NCI-H510A (cell line): ENCODE measurements at regions not wholly inside any gene's neighbourhood (a gene's known extent, or its start where the extent isn't known, plus 50 kb on each side); places are given as distances from the start of the nearest gene placed in this dataset.

ENCODE experiments used
- DNase-seq: peaks from one replicate; lab custom pipeline; 2025; lab: John Stamatoyannopoulos, UW

DNA sequence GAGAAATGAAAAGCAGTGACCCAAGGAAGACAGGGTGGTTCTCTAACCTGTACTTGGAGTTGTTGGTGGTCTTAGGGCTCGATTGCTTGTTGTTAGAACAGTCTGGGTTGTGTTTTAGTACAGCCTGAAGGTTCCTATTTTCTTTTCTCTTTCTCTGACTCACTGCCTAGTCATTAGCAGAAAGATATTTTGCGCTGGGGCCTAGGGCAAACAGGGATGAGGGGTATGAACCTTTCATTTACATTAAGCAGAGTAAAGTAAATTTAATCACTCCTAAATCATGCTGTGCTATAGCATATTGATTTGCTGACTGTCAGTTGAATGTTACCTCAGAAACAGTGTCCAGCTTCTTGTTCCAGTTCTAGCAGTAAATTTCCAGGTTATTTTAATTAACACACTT is 197.2 kb downstream of the RWDD3 start:
- DNase-seq: no peak

DNA sequence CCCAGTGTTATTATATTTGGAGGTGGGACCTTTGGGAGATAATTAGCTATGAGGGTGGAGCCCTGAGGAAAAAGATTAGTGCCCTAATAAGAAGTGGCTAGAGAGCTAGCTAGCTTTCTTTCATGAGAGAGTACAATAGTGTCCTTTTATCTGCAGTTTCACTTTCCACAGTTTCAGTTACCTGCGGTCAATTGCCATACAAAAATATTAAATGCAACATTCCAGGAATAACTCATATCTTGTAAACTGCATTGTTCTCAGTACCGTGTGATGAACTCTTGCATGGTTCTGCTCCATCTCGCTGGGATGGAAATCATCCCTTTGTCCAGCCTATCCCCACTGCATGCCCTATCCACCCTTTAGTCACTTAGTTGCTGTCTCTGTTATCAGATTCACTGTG is 201.6 kb downstream of the RWDD3 start:
- no peak for DNase-seq

DNA sequence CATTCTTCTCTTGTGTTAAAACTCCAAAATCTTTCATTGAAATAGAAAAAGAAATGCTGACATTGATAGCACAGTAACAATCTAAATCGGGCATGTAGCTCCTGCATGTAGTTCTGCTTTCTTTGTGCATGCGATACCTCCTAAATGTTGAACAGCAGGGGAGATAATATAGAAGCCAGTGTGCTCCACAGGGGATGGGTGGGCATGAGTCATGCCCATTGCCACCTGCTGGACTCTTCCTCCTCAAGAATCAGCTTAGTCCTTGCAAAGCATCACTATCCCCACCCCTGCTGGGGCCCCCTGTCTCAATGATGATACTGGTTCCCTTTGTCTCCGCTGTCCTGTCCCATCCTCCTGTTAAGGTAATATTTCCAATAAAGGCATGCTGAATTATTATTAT is 203.0 kb downstream of the RWDD3 start:
- DNase-seq: no peak

DNA sequence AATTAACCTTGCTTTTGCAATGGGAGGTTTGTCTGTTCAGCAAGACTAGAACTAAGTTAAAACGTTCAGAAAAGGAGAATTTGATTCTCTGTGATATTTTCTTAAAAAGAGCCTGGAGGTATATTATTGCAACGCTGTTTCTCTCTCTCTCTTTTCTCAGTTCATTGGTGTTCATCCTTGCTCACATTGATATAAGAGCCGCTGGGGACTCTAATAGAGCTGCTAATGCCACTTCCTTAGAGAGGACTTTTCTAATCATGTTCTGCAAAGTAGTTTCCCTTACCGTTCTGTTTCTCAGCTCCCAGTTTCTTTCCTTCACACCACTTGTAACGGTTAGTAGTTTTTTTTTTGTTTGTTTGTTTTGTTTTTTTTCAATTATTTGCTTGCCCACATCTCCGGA is 203.8 kb downstream of the RWDD3 start:
- no peak for DNase-seq

DNA sequence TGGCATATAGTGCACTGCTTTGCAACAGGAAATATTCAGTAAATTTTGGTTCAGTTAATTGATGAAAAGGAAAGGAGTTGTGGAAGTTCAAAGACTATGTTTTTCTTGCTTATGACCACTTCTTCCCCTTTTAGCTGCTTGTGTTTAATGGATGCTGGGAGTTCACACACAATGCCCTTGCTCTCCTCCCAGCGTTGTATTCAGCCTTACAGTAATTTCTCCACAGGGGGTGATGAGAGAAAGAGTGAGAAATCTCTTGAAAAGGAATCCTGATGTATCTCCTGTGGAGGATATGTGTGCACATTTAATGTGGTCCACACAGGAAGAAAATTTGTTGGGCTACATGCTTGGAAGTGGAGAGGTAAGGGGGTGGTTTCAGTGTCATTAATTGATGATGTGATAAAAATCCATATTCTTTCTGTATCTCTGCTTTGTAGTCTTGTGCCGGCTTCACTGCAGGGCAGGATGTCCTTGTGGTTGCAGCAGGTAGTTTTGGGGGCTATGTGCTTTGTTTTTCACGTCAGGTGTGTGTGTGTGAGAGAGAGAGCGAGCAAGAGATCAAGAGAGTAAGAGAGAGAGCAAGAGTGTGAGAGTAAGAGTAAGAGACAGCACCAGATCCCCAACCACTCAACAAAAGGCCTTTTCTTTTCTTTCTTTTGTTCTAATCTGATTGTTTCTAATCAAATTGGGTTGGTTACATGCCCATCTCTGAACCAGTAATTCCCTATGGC is 204.4 kb downstream of the RWDD3 start:
- no peak for DNase-seq

DNA sequence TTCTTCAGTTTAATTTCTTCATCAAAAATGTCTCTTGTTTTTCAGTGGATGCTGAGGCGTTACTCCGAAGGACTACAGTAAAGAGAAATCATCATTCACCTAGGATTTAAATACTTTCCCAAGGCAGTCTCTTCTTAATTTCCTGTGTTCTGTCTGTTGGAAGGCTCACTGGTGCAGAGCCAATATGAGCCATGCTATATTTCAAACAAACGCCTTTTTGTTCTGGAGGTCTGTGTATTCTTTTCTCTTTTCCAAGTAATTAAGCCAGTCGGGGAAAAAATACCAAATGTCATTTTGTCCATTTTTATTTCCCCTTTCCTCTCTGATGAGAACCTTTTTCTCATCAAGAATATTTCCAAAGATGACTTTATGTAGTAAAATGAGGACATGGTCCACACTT is 206.5 kb downstream of the RWDD3 start:
- no peak for DNase-seq

DNA sequence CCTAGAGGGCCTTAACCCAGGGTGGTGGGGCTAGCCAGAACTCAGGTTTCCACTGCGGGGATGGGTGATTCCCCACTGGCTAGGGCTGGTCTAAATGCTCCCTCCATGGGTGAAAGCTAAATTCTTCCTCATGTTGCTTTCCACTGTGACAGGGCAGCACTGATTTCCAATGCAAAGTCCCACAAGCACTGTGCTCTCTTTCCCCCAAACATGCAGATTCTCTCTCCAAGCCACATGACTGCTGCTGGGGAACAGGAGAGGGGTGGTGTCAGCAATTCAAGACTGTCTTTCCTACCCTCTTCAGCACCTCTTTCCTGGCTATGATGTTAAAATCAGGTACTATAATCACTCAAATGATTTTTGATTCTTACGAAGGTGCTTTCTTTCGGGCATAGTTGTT is 215.5 kb downstream of the RWDD3 start:
- no peak for DNase-seq

DNA sequence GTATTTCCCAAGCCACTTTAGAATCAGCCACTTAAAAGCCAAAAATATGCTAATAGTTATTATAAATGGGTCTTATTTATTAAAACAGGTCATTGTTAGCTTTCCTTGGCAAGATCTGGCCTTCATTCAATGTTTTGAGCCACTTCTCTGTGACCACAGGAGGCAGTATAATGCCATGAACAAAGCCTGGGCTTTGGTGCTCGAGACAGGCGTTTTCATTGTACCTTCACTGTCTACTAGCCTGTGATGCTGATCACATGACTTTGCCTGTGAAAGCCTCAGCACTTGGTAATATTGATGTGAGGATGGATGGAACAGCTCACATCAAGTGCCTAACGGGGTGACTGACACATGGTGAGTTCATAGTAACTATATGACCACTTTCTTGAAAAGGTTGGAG is 217.0 kb downstream of the RWDD3 start:
- no peak for DNase-seq

DNA sequence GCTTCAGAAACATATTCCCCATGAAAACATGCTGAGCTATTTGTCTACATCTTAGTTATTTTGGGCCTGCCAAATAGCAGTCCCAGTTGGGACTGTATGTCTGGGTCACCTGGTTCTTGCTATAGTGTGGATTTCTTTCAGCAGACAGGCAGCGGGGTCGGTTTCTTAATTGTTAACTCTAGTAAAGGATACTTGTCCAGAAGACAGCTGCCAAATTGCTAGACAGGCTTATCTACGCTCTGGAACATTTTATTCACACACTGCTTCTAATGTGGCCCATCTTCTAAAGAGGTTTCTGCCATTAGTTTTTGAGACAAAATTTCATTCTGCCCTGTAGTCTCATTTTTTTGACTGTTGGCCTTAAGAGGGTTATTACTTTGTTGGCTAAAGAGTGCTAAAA is 217.9 kb downstream of the RWDD3 start:
- DNase-seq: no peak

DNA sequence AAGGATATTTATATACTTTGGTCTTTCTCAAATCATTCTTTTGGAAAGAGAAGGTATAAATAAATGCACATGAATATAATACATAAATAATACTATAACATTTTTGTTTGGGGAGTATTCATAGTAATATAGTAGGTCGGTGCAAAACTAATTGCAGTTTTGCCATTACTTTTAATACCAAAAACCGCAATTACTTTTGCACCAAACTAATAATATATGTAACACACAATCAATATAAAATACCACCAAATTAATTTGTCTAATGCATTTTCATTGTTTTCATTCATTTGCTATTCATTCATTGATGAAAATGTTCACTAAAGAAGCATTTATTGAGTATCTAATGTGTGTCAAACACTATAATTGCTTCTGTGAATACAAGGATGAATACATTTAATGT is 219.0 kb downstream of the RWDD3 start:
- DNase-seq: no peak

DNA sequence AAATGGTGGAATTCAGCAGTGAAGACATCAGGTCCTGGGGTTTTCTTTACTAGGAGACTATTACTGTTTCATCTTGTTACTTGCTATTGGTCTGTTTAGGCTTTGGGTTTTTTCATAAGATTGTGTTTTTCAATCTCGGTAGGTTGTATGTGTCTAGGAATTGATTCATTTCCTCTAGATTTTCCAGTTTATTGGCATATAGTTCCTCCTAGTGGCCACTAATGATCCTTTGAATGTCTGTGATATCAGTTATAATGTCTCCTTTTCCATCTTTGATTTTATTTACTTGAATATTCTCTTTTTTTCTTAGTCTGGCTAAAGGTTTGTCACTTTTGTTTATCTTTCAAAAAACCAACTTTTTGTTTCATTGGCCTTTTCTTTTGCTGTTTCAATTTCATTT is 233.0 kb downstream of the RWDD3 start:
- DNase-seq: no peak

DNA sequence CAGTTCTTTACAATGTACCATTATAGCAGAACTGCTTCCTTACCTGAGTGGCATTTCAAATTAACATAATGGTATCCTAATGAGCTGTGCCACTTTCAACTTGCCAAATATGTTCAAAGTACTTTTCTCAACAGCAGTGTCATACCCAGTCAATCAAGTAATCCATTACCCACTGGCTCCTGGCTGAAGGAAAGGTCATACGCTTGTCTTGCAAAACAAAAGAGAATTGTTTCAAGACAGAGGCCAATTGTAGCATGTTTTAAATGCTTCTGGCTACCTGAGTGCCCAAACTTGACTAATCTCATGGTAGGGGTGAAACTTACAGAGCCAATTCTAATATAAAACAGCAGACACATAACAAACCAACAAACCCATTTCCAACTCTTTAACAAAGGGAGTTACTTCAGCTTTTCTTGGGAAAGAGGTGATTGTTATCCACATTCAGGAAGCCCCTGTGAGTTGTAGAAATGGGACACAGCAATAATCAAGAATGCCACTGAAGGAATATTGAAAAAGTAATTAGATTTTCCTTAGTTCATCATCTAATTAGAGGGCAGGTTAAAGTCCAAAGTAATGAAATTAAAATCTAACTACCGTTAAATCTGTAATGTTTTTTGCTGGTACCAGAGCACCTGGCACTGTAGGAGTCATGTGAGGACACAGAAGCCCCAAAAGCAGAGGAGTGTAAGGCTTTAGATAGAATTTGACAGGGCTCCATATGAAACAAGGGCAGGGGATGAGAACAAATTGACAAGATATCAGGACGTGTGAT is 241.9 kb downstream of the RWDD3 start:
- DNase-seq: no peak

DNA sequence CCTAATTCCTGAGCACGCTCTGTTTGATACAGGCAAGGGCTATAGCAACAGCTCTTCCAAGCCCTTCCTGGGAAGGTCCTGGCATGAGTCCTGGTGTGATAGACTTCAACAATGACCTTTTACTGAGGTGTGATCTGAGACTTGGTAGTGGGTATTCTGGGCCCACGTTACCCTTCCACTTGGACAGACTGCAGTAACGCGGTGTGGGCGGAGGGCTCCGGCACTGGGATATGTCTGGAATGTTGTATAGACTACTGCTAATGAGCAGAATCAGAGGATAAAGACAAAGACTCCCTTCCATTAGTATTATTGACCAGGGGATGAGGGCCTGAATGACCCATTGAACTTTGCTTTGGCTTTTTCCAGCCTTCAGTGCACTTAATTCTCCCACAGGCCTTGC is 262.3 kb downstream of the RWDD3 start:
- DNase-seq: no peak

DNA sequence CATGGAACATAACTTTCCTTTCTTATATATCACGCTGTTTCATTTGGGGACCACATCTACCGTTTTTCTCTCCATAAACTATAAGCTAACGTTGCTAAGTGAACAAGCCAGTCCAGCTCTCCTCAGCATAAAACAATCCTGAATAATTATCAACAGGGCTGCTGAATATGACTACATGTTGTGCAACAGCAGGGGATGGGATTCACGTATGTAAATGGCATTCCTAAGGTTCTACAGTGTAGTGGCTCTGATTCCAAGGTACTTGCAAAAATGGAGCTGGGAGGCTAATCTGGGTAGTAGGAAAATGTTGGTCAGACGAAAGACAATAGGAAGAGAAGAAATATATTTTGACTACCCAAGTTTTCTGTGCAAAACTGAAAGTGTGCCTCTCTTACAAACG is 262.8 kb downstream of the RWDD3 start:
- DNase-seq: no peak

DNA sequence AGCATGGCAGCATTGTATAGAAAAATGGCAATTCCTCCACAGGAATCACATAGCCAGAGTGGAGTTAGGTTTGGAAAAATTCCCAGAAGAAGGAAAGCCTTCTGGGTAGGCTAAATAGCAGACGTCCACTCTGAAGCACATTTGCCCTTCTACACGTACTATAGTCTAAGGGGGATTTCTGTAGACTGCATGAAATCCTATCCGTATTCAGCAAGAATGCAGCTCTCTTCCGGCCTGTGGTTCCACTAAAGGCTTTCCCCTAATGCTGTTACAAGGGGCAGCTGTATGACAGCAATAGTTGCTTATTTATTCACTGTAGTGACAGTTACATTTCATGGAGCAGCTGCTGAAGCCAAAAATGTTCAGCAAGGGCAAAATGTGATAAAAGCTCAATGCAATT is 263.6 kb downstream of the RWDD3 start:
- no peak for DNase-seq

DNA sequence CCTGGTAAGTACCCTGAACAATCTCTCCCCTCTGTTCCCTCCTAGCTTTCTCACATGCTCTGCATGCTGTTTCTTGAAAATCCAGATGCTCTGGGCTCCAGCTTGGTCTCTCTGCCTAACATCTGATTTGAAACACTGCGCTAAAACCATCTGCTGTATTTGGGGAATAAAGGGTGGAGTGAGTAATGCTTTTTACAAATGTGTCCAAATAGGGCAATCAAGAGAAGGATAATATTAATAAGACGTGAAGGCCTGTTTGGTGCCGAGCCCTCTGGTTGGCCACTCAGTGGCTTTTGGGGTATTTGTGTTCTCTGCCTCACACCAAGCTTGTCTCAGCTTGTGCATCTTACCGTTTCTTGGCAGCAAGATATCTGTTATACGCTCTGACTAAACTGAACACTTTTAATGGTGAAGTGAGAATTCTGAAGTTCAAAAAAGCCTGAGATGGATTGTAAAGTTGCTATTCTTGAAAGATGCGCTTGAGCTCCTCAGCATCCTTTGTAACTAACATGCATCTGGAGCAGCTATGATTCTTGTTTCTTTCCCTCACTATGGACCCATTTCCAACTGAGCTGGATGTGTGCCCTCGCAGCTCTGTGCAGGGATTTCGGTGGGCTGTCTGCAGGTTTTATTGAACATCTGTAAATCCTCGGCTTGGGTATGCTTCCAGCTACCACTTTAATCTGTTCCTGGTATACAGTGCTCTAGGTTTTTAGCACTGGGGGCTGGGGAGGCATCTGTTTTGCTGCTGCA is 269.4 kb downstream of the RWDD3 start:
- no peak for DNase-seq

DNA sequence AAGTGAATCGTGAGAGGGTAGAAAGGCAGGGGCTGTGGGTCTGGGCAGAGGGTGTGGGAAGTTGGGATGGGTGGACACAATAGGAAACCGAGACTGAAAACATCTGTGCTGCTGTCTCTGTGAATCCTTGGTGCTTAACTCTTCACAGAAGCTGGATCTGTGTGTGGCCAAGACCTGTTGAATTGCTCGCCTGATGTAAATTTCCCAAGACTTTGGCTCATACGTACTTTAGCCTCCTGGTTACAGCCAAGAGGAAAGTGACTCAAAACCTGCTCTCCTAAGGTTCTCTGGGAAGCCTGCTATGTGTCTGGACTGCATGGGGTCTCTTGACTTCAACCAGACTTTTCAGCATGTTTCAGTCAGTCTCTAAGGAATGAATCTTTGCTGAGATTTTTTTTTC is 270.3 kb downstream of the RWDD3 start:
- DNase-seq: no peak

DNA sequence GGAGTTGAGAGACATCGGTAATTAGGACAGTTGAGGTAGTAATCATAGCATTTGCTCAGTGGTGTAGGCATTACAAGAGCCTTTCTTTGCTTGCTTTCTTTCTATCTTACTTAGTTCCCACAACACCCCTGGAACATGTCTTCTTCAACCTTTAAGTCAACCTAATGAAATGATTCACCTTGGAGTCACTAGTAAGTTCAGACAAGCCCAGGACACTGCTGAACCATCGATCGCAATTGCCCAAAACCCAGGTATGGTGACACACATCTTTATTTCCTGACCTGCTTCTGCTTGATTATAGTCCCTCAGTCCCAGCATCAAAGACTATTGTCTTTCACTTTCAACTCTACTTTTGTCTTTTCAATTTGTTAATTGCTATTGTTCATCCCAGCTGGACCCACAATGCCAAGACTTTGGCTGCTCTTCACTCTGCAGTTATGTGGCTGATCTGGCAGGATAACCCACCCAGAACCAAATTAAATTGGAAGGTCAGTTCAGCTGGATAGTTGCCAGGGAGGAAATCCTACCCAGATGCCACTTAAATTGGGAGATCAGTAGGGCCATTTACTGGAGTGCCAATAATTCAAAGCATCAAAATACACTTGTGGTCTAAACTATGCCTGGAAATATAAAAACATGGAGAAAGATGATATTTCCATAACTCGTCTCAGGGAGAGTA is 272.9 kb downstream of the RWDD3 start:
- DNase-seq: no peak

DNA sequence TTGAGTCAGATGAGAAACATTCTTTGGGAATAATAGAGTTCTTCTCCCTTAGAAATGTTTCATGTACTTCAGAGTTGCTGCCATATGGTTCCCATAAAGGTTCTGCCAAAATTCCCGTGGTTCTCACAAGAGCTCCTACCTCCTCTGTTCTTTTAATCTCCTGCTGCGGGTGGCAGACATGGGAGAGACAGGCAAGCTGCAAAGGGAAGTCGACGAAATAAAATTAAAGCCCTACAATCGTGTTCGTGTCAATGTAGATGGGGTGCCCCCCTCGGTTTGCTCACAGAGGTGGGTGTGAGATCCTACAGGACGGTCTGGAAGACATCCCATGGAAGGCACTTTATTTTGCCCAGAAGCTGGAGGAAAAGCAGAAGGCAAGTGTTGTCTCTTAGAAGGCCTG is 276.0 kb downstream of the RWDD3 start:
- DNase-seq: no peak

DNA sequence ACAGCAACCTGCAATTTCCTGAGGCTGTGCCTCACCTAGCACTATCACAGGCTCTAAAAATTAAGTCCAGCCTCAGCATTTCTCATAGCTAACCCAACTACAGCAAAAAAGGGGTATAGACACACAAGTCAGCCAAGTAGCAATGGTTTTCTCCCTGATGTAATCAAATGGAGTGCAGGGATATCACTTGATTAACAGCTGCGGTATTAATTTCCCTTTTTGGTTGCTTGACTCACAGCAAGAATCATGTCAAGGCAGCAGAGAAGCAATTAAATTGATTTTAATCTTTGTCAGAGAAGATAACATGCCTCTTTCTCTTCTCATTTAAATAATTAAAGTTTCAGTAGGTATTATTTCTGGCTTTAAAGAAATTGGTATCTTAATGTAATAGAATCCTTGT is 278.9 kb downstream of the RWDD3 start:
- DNase-seq: no peak

DNA sequence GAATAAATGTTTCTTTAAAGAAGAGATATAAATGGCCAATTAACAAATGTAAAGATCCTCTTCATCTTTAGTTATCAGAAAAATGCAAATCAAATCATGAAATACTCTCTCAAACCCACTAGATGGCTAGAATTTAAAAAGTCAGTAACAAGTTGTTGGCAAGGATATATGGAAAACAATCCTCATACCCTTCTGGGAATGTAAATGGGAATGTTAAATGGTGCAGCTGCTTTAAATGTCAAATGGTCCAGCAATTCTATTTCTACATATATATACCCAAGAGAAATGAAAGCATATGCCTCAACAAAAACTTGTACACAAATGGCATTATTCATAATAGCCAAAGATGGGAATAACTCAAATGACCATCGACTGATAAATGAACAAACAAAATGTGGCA is 283.5 kb downstream of the RWDD3 start:
- no peak for DNase-seq

DNA sequence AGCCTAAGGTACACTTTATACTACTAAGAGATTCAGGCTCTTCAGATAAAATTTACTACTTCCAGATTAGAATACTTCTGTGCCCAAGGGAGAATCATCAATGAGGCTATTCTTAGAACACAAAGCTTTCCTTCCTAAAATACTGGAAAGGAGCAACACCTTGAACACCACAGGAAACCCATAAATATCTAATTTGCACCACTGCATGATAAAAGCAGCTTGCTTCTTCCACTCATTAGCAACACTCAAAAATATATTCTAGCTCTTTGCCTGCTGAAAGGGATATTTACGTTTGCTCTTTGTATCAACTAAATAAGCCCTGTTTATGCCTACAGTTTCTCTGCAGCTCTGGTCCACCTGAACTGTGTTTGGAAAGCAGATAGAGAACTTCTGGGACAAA is 284.3 kb downstream of the RWDD3 start:
- no peak for DNase-seq

DNA sequence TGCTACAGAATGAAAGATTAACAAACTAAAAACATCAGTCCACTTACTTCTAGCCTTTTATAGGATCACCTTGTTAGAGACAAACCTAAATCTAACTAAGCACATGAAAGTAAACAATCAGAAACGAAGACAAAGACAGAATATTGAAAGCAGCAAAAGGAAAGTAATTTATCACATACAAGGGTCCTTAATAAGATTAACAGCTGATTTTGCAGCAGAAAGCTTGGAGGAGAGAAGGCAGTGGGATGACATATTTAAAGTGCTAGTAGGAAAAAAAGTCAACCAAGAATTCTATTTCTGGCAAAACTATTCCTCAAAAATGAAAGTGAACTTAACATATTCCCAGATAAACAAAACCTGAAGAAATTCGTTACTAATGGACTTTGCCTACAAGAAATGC is 286.4 kb downstream of the RWDD3 start:
- DNase-seq: no peak
